Breast epithelium (tissue), 3 donors: ENCODE measurements at regions not wholly inside any gene's neighbourhood (a gene's known extent, or its start where the extent isn't known, plus 50 kb on each side); places are given as distances from the start of the nearest gene placed in this dataset.

Source experiments
- POLR2A ChIP-seq: fragments of 450-650 bp; IDR thresholded peaks from one replicate; pipeline ENCODE4 v1.6.1; 2016; ENCODE audit warnings: antibody characterized with exemption, mild to moderate bottlenecking, moderate library complexity
- TF ChIP-seq, protein P1 (sequence below), 3 donors: fragments of 450-650 bp; IDR thresholded peaks; one replicate each; pipeline ENCODE4 v1.5.1; 2016 to 2017; ENCODE audit warnings: antibody characterized with exemption in 3 of 3, mild to moderate bottlenecking in 3 of 3, moderate library complexity in 3 of 3

GRCh38 chr5:56735849-56736641 is 79.3 kb upstream of the MAP3K1 start:
- TF ChIP-seq, protein P1, sequence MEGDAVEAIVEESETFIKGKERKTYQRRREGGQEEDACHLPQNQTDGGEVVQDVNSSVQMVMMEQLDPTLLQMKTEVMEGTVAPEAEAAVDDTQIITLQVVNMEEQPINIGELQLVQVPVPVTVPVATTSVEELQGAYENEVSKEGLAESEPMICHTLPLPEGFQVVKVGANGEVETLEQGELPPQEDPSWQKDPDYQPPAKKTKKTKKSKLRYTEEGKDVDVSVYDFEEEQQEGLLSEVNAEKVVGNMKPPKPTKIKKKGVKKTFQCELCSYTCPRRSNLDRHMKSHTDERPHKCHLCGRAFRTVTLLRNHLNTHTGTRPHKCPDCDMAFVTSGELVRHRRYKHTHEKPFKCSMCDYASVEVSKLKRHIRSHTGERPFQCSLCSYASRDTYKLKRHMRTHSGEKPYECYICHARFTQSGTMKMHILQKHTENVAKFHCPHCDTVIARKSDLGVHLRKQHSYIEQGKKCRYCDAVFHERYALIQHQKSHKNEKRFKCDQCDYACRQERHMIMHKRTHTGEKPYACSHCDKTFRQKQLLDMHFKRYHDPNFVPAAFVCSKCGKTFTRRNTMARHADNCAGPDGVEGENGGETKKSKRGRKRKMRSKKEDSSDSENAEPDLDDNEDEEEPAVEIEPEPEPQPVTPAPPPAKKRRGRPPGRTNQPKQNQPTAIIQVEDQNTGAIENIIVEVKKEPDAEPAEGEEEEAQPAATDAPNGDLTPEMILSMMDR (IDR thresholded peaks at IDR 0.05), result no peak
- TF ChIP-seq POLR2A, result no peak
